Erythroblast (primary cell): ENCODE measurements at regions not wholly inside any gene's neighbourhood (a gene's known extent, or its start where the extent isn't known, plus 50 kb on each side); places are given as distances from the start of the nearest gene placed in this dataset.

Experiments
- GATA1 ChIP-seq: IDR thresholded peaks from 2 replicates; pipeline ENCODE4 v1.6.1; 2011; ENCODE audit warnings: low read depth, mild to moderate bottlenecking, control low read depth, low read length, moderate library complexity
- POLR2A ChIP-seq: IDR thresholded peaks from 2 replicates; pipeline ENCODE4 v1.6.1; 2011; ENCODE audit warnings: mild to moderate bottlenecking, low read length

DNA sequence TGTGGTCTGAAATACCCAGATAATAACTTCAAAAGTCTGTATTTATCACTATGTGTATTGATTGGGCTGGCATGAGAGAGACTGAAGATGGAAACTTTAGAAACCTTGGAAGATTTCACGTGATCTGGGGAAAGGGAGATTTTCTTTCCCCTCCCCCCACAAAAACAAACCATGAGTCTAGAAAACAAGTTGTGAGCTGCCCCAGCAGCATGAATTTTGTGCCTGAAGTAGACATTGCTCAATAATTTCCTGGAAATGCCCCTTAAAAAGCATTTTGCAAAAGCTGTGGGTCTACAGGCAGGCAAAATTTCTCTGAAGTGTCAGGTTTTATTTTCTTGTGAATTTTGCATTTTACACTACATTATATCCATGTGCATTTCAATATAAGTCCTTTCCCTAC lies 101.8 kb downstream of the ETAA1 start:
- TF ChIP-seq POLR2A (no peak), GATA1 (no peak)
